IPS DF 6.9 (cell line): ENCODE measurements at regions not wholly inside any gene's neighbourhood (a gene's known extent, or its start where the extent isn't known, plus 50 kb on each side); places are given as distances from the start of the nearest gene placed in this dataset.
"Not testable (repeated sequence)": the region's sequence is repeated elsewhere in the genome, so short reads cannot be mapped to it uniquely, and the experiment has no call there.

ENCODE experiments used
- DNase-seq: peaks from one replicate; pipeline ENCODE4 v3.0.0-alpha.2; 2013; ENCODE audit warnings: low read depth, low spot score
- H3K27ac ChIP-seq: one replicate; pipeline ENCODE4 v1.5.1; 2013; ENCODE audit warnings: low read length, control low read depth
- H3K27me3 ChIP-seq: 2 replicates; pipeline ENCODE4 v1.6.1; 2013; ENCODE audit warnings: mild to moderate bottlenecking, low read length; ENCODE audit not compliant: control insufficient read depth, insufficient read depth
- H3K36me3 ChIP-seq: 2 replicates; pipeline ENCODE4 v1.6.1; 2013; ENCODE audit warnings: low read length; ENCODE audit not compliant: control insufficient read depth, insufficient read depth
- H3K4me1 ChIP-seq: 2 replicates; pipeline ENCODE4 v1.6.1; 2013; ENCODE audit warnings: low read length; ENCODE audit not compliant: control insufficient read depth, insufficient read depth
- H3K4me3 ChIP-seq: 2 replicates; pipeline ENCODE4 v1.5.1; 2013; ENCODE audit warnings: mild to moderate bottlenecking, low read length
- H3K9me3 ChIP-seq: 2 replicates; pipeline ENCODE4 v1.6.1; 2013; ENCODE audit warnings: low read length, inconsistent platforms; ENCODE audit not compliant: control insufficient read depth, insufficient read depth
- WGBS: extraction: QIAGEN DNeasy Blood & Tissue Kit; methylation state at CpG from one replicate; pipeline ENCODE4 v1.1.7; 2013; ENCODE audit warnings: mixed read lengths, missing lambda C conversion rate; ENCODE audit not compliant: insufficient read length, insufficient coverage; 5-methylcytosine and 5-hydroxymethylcytosine counted together

GRCh38 chr7:85695041-85695440 lies 508.2 kb upstream of the SEMA3D start:
- Histone ChIP-seq H3K27me3 (no peaks in the 10 kb centered on the region), H3K36me3 (no peaks in the 10 kb centered on the region), H3K4me3 (no peak overlapping the region), H3K27ac (no peak overlapping the region), H3K4me1 (no peaks in the 10 kb centered on the region), H3K9me3 (no peaks in the 10 kb centered on the region)
- no peak for DNase-seq

- H3K9me3 ChIP-seq: no peaks in the 10 kb centered on the region
- no peaks in the 10 kb centered on the region for H3K27me3 ChIP-seq
- no CpG with 5 or more reads among the region's 2 CpGs for WGBS
- H3K36me3 ChIP-seq: no peaks in the 10 kb centered on the region
- no peak overlapping the region for H3K4me3 ChIP-seq
- no peaks in the 10 kb centered on the region for H3K4me1 ChIP-seq
- no peak overlapping the region for H3K27ac ChIP-seq
- DNase-seq: no peak
These were observed 506.5 kb upstream of the SEMA3D start for GRCh38 chr7:85693326-85693725.

GRCh38 chr7:85688712-85689111 lies 501.9 kb upstream of the SEMA3D start:
- Histone ChIP-seq H3K9me3 (peaks cover 2% of the 10 kb centered on the region; the same call in 1 of the 2 replicates), H3K4me1 (no peaks in the 10 kb centered on the region), H3K27me3 (no peaks in the 10 kb centered on the region), H3K4me3 (no peak overlapping the region), H3K27ac (no peak overlapping the region), H3K36me3 (no peaks in the 10 kb centered on the region)
- WGBS: no CpG with 5 or more reads among the region's 2 CpGs
- no peak for DNase-seq

GRCh38 chr7:85686401-85687181 lies 499.7 kb upstream of the SEMA3D start:
- WGBS: no CpG with 5 or more reads among the region's 7 CpGs

GRCh38 chr7:85685901-85686300 lies 499.0 kb upstream of the SEMA3D start:
- Histone ChIP-seq H3K27ac (no peak overlapping the region), H3K36me3 (no peaks in the 10 kb centered on the region), H3K27me3 (no peaks in the 10 kb centered on the region), H3K4me1 (no peaks in the 10 kb centered on the region), H3K4me3 (no peak overlapping the region), H3K9me3 (peaks cover 2% of the 10 kb centered on the region; the same call in 1 of the 2 replicates)
- DNase-seq: no peak

More at GRCh38 chr7:85686401-85687181, 499.7 kb upstream of the SEMA3D start:
- DNase-seq: no peak
- no peaks in the 10 kb centered on the region for H3K4me1 ChIP-seq
- H3K4me3 ChIP-seq: no peak overlapping the region
- H3K27ac ChIP-seq: no peak overlapping the region
- H3K27me3 ChIP-seq: no peaks in the 10 kb centered on the region
- H3K9me3 ChIP-seq: peaks cover 2% of the 10 kb centered on the region; the same call in 1 of the 2 replicates
- no peaks in the 10 kb centered on the region for H3K36me3 ChIP-seq

- Histone ChIP-seq H3K4me1 (no peaks in the 10 kb centered on the region), H3K27me3 (no peaks in the 10 kb centered on the region), H3K27ac (no peak overlapping the region), H3K36me3 (no peaks in the 10 kb centered on the region), H3K4me3 (no peak overlapping the region), H3K9me3 (peaks cover 2% of the 10 kb centered on the region; the same call in 1 of the 2 replicates)
- no peak for DNase-seq
- no CpG with 5 or more reads among the region's 1 CpG for WGBS
These were observed 496.2 kb upstream of the SEMA3D start for GRCh38 chr7:85682833-85683620.

- H3K36me3 ChIP-seq: no peaks in the 10 kb centered on the region
- H3K27me3 ChIP-seq: no peaks in the 10 kb centered on the region
- H3K4me3 ChIP-seq: no peak overlapping the region
- WGBS: no CpG with 5 or more reads among the region's 2 CpGs
- H3K27ac ChIP-seq: no peak overlapping the region
- H3K4me1 ChIP-seq: no peaks in the 10 kb centered on the region
- no peaks in the 10 kb centered on the region for H3K9me3 ChIP-seq
- DNase-seq: no peak
These were observed 494.4 kb upstream of the SEMA3D start for GRCh38 chr7:85681241-85681640.

GRCh38 chr7:85675093-85675492 lies 488.2 kb upstream of the SEMA3D start:
- H3K9me3 ChIP-seq, H3K27ac ChIP-seq, H3K4me1 ChIP-seq, H3K4me3 ChIP-seq, H3K27me3 ChIP-seq, DNase-seq, H3K36me3 ChIP-seq: not testable (repeated sequence)
- WGBS: no CpG with 5 or more reads among the region's 2 CpGs

GRCh38 chr7:85673876-85674275 lies 487.0 kb upstream of the SEMA3D start:
- no peaks in the 10 kb centered on the region for H3K9me3 ChIP-seq
- no peaks in the 10 kb centered on the region for H3K27me3 ChIP-seq
- no peaks in the 10 kb centered on the region for H3K36me3 ChIP-seq
- no peak overlapping the region for H3K27ac ChIP-seq
- no peak overlapping the region for H3K4me3 ChIP-seq
- WGBS: no CpG with 5 or more reads among the region's 2 CpGs
- no peak for DNase-seq
- H3K4me1 ChIP-seq: no peaks in the 10 kb centered on the region

GRCh38 chr7:85669225-85669624 lies 482.4 kb upstream of the SEMA3D start:
- Histone ChIP-seq H3K9me3 (no peaks in the 10 kb centered on the region), H3K4me3 (no peak overlapping the region), H3K27ac (no peak overlapping the region), H3K4me1 (no peaks in the 10 kb centered on the region), H3K27me3 (no peaks in the 10 kb centered on the region), H3K36me3 (no peaks in the 10 kb centered on the region)
- no peak for DNase-seq
- no CpG with 5 or more reads among the region's 3 CpGs for WGBS
